ENCODE measurements at regions not wholly inside any gene's neighbourhood (a gene's known extent, or its start where the extent isn't known, plus 50 kb on each side); places are given as distances from the start of the nearest gene placed in this dataset.

- TF ChIP-seq EZH2 (IDR thresholded peaks at IDR 0.05; ENCODE audit: borderline replicate concordance, low read depth, low read length, poor library complexity, severe bottlenecking) (no peak), CTCF (conservative IDR thresholded peaks at IDR 0.05; ENCODE audit: low read depth, low read length) (no peak)
- Histone ChIP-seq H3K27ac (ENCODE audit: low read depth, low read length, poor library complexity, severe bottlenecking) (peak overlapping the region; percentile 65), H3K4me1 (ENCODE audit: insufficient read depth, low read length, poor library complexity, severe bottlenecking) (peaks cover 29% of the 10 kb centered on the region), H3K4me3 (ENCODE audit: low read depth, low read length, poor library complexity, severe bottlenecking) (no peak overlapping the region), H3K27me3 (replicated peaks; ENCODE audit: insufficient read depth, low read depth, low read length, poor library complexity) (no peaks in the 10 kb centered on the region), H3K9me3 (ENCODE audit: low read depth, low read length, poor library complexity, severe bottlenecking) (no peaks in the 10 kb centered on the region), H3K36me3 (ENCODE audit: insufficient read depth, low read length, poor library complexity, severe bottlenecking) (no peaks in the 10 kb centered on the region)
- DNase-seq (ENCODE audit: low spot score) = no peak
- POLR2A ChIA-PET (ENCODE audit: low non-redundant PET) = no interaction called here
- BruUV-seq (replicated peaks) = no TSS peak
- CTCF ChIA-PET = no interaction called here
- intact Hi-C loops (cut with micrococcal nuclease; ENCODE audit: unreplicated experiment) = no loop called here
Observed at GRCh38 chr20:1845163-1845523, 50.1 kb upstream of the SIRPA start.

- intact Hi-C loops (cut with micrococcal nuclease; ENCODE audit: unreplicated experiment) = no loop called here
- CTCF ChIA-PET = no interaction called here
Observed at GRCh38 chr20:1844325-1845162, 50.7 kb upstream of the SIRPA start.

GRCh38 chr20:1842281-1842680 is 52.9 kb upstream of the SIRPA start:
- Histone ChIP-seq H3K36me3 (ENCODE audit: insufficient read depth, low read length, poor library complexity, severe bottlenecking) (no peaks in the 10 kb centered on the region), H3K4me3 (ENCODE audit: low read depth, low read length, poor library complexity, severe bottlenecking) (no peak overlapping the region), H3K9me3 (ENCODE audit: low read depth, low read length, poor library complexity, severe bottlenecking) (no peaks in the 10 kb centered on the region), H3K4me1 (ENCODE audit: insufficient read depth, low read length, poor library complexity, severe bottlenecking) (peaks cover 40% of the 10 kb centered on the region), H3K27me3 (replicated peaks; ENCODE audit: insufficient read depth, low read depth, low read length, poor library complexity) (no peaks in the 10 kb centered on the region), H3K27ac (ENCODE audit: low read depth, low read length, poor library complexity, severe bottlenecking) (no peak overlapping the region)
- BruUV-seq (replicated peaks) = no TSS peak
- no peak for DNase-seq (ENCODE audit: low spot score)
- TF ChIP-seq EZH2 (IDR thresholded peaks at IDR 0.05; ENCODE audit: borderline replicate concordance, low read depth, low read length, poor library complexity, severe bottlenecking) (no peak), CTCF (conservative IDR thresholded peaks at IDR 0.05; ENCODE audit: low read depth, low read length) (no peak)
- intact Hi-C loops (cut with micrococcal nuclease; ENCODE audit: unreplicated experiment) = no loop called here
- ChIA-PET CTCF (no interaction called here), POLR2A (ENCODE audit: low non-redundant PET) (no interaction called here)

More at GRCh38 chr20:1844325-1845162, 50.7 kb upstream of the SIRPA start:
- TF ChIP-seq EZH2 (IDR thresholded peaks at IDR 0.05; ENCODE audit: borderline replicate concordance, low read depth, low read length, poor library complexity, severe bottlenecking) (no peak), CTCF (conservative IDR thresholded peaks at IDR 0.05; ENCODE audit: low read depth, low read length) (no peak)
- H3K9me3 ChIP-seq (ENCODE audit: low read depth, low read length, poor library complexity, severe bottlenecking) = no peaks in the 10 kb centered on the region
- H3K27ac ChIP-seq (ENCODE audit: low read depth, low read length, poor library complexity, severe bottlenecking) = peak overlapping the region; percentile 65
- no peaks in the 10 kb centered on the region for H3K36me3 ChIP-seq (ENCODE audit: insufficient read depth, low read length, poor library complexity, severe bottlenecking)
- POLR2A ChIA-PET (ENCODE audit: low non-redundant PET) = no interaction called here
- peaks cover 27% of the 10 kb centered on the region for H3K4me1 ChIP-seq (ENCODE audit: insufficient read depth, low read length, poor library complexity, severe bottlenecking)
- DNase-seq (ENCODE audit: low spot score) = peak; percentile 54
- H3K4me3 ChIP-seq (ENCODE audit: low read depth, low read length, poor library complexity, severe bottlenecking) = no peak overlapping the region
- no TSS peak for BruUV-seq (replicated peaks)
- H3K27me3 ChIP-seq (replicated peaks; ENCODE audit: insufficient read depth, low read depth, low read length, poor library complexity) = no peaks in the 10 kb centered on the region
